ENCODE measurements at regions not wholly inside any gene's neighbourhood (a gene's known extent, or its start where the extent isn't known, plus 50 kb on each side); places are given as distances from the start of the nearest gene placed in this dataset.

DNA sequence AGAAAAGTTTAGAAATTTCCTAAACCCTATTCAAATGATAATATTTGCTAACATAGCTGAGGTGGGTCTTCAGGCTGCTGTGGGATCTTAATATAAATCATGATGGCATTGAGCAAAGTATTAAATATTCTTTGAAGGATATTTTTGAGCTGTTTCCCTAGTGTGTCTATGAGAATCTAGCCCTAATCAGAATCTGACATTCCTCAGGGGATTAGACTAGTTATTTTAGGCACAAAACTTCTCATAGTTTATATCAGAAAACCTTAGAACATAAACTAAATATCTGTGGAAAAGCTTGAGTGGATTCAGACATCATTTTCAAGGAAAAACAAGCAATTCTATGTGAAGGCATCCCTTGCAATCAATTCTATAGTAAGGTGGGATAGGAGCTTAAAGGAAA is 594.5 kb downstream of the RFPL4B start:
- TF ChIP-seq REST (IDR thresholded peaks at IDR 0.05; ENCODE audit: insufficient read depth in 1 of 2, low read depth in 2 of 2, low read length in 2 of 2) (no peak), POLR2AphosphoS5 (IDR thresholded peaks at IDR 0.05; ENCODE audit: low read depth, low read length) (no peak)
